Liver (tissue), 3 donors: ENCODE measurements at regions not wholly inside any gene's neighbourhood (a gene's known extent, or its start where the extent isn't known, plus 50 kb on each side); places are given as distances from the start of the nearest gene placed in this dataset.
A peak's percentile ranks its signal among the peaks of the same experiment; 100 is the strongest.

Source experiments
- CTCF ChIP-seq: fragments of 150-350 bp; IDR thresholded peaks from 2 replicates; pipeline ENCODE4 v1.5.1; 2017; ENCODE audit warnings: improper control_type of control experiment, low read depth, low read length; ENCODE audit not compliant: missing input control
- FOXA1 ChIP-seq: IDR thresholded peaks from 2 replicates; pipeline ENCODE4 v1.6.1; 2016; ENCODE audit warnings: antibody characterized with exemption
- GABPA ChIP-seq, 2 donors: IDR thresholded peaks in 1 of 2; conservative IDR thresholded peaks in 1 of 2; 2 replicates each; pipeline ENCODE4 v1.6.1; 2016; ENCODE audit warnings: antibody characterized with exemption in 2 of 2, mild to moderate bottlenecking in 1 of 2, moderate library complexity in 1 of 2
- JUND ChIP-seq, 2 donors: IDR thresholded peaks; 2 replicates each; pipeline ENCODE4 v1.6.1; 2016; ENCODE audit warnings: antibody characterized with exemption in 2 of 2
- MAX ChIP-seq: IDR thresholded peaks from 2 replicates; pipeline ENCODE4 v1.6.1; 2016; ENCODE audit warnings: antibody characterized with exemption
- NR2F2 ChIP-seq: IDR thresholded peaks from 2 replicates; pipeline ENCODE4 v1.6.1; 2016; ENCODE audit warnings: antibody characterized with exemption
- RAD21 ChIP-seq, 2 donors: IDR thresholded peaks; 2 replicates each; pipeline ENCODE4 v1.6.1; 2016; ENCODE audit warnings: antibody characterized with exemption in 2 of 2, mild to moderate bottlenecking in 2 of 2
- REST ChIP-seq: IDR thresholded peaks from 2 replicates; pipeline ENCODE4 v1.6.1; 2016; ENCODE audit warnings: antibody characterized with exemption, mild to moderate bottlenecking
- TAF1 ChIP-seq: conservative IDR thresholded peaks from 2 replicates; pipeline ENCODE4 v1.6.1; 2016; ENCODE audit warnings: antibody characterized with exemption, mild to moderate bottlenecking
- YY1 ChIP-seq: IDR thresholded peaks from 2 replicates; pipeline ENCODE4 v1.6.1; 2016; ENCODE audit warnings: antibody characterized with exemption, mild to moderate bottlenecking
- donor health status: healthy.
- donor health status: healthy.

- TF ChIP-seq CTCF (no peak), REST (no peak), RAD21 (IDR thresholded peaks at IDR 0.05) (peak in 1 of 2 donors; percentile 22), TAF1 (no peak), MAX (no peak), JUND (IDR thresholded peaks at IDR 0.05) (no peak), FOXA1 (no peak), NR2F2 (no peak), GABPA (IDR thresholded peaks at IDR 0.05 in 1 of 2, conservative IDR thresholded peaks at IDR 0.05 in 1 of 2) (no peak), YY1 (no peak)
Measured at GRCh38 chr1:59186656-59187055, 110.2 kb upstream of the FGGY start.
